H7 (cell line): ENCODE measurements at regions not wholly inside any gene's neighbourhood (a gene's known extent, or its start where the extent isn't known, plus 50 kb on each side); places are given as distances from the start of the nearest gene placed in this dataset.

Experiments
- DNase-seq: peaks from one replicate; pipeline ENCODE4 v3.0.0; 2012
- H3K27me3 ChIP-seq: 2 replicates; pipeline ENCODE4 v1.6.0; 2011; ENCODE audit warnings: mild to moderate bottlenecking, low read length; ENCODE audit not compliant: control insufficient read depth, insufficient read depth
- H3K36me3 ChIP-seq: replicated peaks from 2 replicates; pipeline ENCODE4 v1.5.1; 2011; ENCODE audit warnings: low read length; ENCODE audit not compliant: control insufficient read depth, insufficient read depth
- H3K4me3 ChIP-seq: 2 replicates; pipeline ENCODE4 v1.5.1; 2011; ENCODE audit warnings: low read depth, mild to moderate bottlenecking, control low read depth, low read length, moderate library complexity; ENCODE audit not compliant: insufficient read depth

DNA sequence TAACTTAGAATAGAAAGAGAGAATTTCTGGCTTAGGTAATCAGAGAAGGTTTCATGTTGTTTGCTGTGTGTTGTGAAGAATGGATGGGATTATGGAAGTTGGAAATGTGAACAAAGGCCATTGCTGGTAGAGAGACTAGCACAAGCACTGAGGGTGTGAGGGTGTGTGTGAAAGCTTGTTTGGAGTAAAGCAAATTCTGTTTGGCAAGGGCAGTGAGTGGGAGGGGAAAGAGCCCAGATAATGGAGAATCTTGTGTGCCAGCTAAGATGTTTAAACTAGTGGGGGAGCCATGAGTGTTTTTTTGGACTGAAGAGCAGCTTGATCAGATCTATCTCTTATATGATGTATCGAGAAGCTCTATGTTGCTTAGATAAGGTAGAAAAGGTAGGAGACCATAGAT lies 107.1 kb downstream of the DISP1 start:
- Histone ChIP-seq H3K36me3 (no peaks in the 10 kb centered on the region), H3K27me3 (no peaks in the 10 kb centered on the region)
- DNase-seq, result no peak

DNA sequence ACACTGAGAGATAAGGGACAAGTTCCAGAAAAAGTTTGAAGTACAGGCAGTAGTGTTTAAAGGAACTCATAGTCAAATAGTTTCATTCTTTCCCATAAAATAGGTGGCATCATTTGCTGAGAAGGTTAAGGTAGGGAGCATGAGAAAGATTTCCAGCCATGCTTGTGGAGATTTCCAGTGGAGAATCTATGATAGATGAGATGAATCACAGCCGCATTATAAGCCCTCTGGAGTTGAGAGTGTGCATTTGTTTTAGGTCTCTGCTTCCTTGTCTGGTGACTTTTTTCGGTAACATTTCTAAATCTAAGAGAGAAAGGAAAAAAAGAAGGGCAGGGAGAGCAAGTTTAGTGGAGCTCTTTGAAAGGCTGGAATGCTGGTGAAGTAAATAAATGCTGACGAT lies 108.7 kb downstream of the DISP1 start:
- no peak overlapping the region for H3K4me3 ChIP-seq
- H3K27me3 ChIP-seq, result no peaks in the 10 kb centered on the region
- H3K36me3 ChIP-seq, result no peaks in the 10 kb centered on the region
- DNase-seq, result no peak

More for the DNA sequence above, 107.1 kb downstream of the DISP1 start:
- H3K4me3 ChIP-seq, result no peak overlapping the region

DNA sequence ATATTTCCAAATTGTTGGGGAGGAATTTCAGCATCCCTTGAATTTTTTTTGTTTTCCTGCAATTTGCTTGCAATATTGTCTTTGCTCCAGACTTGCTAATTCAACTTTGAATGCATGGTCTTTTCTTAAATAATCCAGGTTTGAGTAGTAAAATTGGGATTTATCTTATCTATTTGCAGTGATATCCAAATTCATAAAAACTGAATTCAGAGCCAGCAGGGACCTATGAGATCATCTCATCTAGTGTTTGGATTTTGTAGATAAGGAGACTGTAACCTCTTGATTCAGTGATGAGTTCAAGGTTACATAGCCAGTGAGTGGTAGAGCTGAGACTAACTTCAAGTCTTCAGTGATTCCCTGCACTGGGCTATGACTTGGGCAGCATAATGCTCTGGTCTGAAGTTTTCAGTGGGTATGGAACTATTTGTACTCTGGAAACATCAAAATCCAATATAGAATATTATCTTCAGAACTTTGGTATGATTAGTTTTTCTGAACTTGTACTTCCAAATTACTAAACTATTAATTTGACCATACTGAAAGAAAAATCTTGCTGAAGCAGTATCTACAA lies 109.4 kb downstream of the DISP1 start:
- no peaks in the 10 kb centered on the region for H3K36me3 ChIP-seq
- no peak for DNase-seq
- no peak overlapping the region for H3K4me3 ChIP-seq
- H3K27me3 ChIP-seq, result no peaks in the 10 kb centered on the region

DNA sequence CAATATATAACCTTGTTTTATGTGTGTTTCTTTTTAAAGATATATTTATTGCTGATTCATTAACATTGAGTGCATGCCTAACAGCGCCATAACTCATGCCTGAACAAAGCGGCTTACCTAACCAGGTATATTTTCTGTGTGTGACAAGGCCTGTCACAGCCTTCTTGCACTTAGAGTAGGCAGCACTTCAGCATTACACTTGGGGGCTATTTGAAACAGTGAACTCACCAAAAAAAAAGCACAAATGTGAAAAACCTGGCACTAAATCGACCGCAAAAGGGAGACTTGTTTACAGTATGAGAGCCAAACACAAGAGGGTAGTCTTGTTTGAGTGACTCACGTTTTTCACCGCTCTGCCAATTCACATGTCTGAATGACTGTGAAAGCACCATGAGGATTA lies 111.7 kb downstream of the DISP1 start:
- H3K4me3 ChIP-seq, result no peak overlapping the region
- DNase-seq, result no peak
- H3K27me3 ChIP-seq, result no peaks in the 10 kb centered on the region
- H3K36me3 ChIP-seq, result no peaks in the 10 kb centered on the region

DNA sequence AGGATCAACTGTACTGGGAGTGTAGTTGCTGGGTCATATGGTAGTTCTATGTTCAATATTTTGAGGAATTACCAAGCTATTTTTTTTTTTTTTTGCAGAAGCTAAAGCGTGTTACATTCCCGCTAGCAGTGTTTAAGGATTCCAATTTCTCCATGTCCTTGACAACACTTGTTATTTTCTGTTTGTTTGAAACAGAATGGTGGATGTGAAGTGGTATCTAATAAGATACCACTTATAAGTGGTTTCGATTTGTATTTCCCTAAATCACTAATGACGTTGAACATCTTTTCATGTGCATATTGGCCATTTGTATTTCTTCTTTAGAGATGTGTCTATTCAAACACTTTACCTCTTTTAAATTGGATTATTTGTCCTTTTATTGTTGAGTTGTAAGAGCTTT lies 112.2 kb downstream of the DISP1 start:
- no peaks in the 10 kb centered on the region for H3K27me3 ChIP-seq
- no peak overlapping the region for H3K4me3 ChIP-seq
- DNase-seq, result no peak
- no peaks in the 10 kb centered on the region for H3K36me3 ChIP-seq

DNA sequence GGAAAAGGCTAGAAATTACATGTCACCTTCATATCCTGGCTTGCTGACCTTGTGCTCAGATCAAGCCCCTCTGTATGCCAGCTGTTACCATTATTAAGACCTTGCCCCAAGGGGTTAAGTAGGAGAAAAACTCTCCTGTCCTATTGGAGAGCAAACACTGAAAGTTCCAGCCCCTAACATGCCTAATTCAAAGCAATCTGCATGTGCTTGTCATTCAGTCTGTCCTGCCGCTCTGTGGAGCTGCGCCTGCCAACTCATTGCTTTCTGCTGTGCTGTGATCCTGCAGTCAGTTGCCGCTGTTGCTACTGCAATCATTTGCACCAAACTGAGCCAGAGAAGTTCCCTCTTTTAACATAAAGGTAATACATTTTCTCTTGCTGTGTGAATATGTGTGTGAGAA lies 113.4 kb downstream of the DISP1 start:
- no peaks in the 10 kb centered on the region for H3K36me3 ChIP-seq
- no peaks in the 10 kb centered on the region for H3K27me3 ChIP-seq
- peak; percentile 25 for DNase-seq
- no peak overlapping the region; the same call in 1 of the 2 replicates for H3K4me3 ChIP-seq

DNA sequence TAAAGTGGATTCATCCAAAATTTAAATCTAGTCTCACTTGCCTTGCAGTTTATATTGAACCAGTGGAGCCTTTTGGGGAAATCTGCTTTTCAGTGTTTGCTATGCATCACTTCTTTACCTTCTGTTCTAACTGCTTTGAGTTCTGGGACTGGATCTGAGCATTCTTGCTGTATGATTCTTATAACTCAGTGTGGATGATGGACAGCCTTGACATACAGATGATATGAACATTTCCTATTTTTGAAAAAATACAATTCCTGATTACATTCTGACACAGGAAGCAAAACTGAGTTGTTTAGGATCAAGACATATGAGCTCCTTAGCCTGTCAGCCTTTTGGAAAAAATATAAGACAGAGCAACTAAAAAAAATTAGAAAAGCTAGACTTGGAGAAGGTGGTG lies 115.2 kb downstream of the DISP1 start:
- H3K27me3 ChIP-seq, result no peaks in the 10 kb centered on the region
- H3K4me3 ChIP-seq, result no peak overlapping the region
- no peaks in the 10 kb centered on the region for H3K36me3 ChIP-seq
- no peak for DNase-seq

DNA sequence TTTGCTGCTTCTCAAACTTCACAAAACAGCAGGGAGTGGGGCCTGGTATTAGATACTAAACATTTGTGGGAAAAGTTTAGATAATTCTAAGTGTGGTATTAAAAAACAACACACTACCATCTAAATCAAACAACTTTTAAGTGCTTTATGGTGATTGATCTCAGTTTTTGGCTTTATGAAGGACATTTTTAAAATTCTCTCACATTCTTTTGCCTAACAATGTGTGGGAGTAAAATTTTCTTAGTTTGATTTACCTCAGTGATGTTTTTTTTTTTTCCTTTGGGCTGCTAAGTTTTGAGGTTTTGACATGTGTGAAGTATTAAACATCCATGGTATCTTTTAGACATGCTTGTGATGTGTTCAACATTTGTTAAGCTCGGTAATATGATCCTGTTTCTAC lies 116.2 kb downstream of the DISP1 start:
- H3K36me3 ChIP-seq, result no peaks in the 10 kb centered on the region
- H3K27me3 ChIP-seq, result no peaks in the 10 kb centered on the region
- no peak overlapping the region for H3K4me3 ChIP-seq
- no peak for DNase-seq

DNA sequence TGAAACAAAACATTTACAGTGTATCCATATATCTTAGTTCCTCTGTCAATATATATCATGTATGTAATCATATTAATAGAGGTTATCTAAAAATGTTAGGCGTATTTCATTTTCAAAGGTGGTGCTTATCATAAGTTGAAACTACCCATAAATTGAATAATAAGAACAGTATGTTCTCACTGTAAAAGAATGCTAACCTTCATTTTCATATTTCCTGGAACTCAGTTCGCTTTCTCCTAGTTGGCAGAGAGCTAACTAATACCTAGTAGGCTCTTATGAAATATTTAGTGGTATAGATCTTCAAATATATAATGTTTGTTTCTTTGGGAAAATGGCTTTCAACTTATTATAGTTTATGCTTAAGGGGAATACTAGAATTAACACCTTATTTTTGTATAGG lies 118.4 kb downstream of the DISP1 start:
- H3K36me3 ChIP-seq, result no peaks in the 10 kb centered on the region
- H3K4me3 ChIP-seq, result no peak overlapping the region
- no peaks in the 10 kb centered on the region for H3K27me3 ChIP-seq
- no peak for DNase-seq

DNA sequence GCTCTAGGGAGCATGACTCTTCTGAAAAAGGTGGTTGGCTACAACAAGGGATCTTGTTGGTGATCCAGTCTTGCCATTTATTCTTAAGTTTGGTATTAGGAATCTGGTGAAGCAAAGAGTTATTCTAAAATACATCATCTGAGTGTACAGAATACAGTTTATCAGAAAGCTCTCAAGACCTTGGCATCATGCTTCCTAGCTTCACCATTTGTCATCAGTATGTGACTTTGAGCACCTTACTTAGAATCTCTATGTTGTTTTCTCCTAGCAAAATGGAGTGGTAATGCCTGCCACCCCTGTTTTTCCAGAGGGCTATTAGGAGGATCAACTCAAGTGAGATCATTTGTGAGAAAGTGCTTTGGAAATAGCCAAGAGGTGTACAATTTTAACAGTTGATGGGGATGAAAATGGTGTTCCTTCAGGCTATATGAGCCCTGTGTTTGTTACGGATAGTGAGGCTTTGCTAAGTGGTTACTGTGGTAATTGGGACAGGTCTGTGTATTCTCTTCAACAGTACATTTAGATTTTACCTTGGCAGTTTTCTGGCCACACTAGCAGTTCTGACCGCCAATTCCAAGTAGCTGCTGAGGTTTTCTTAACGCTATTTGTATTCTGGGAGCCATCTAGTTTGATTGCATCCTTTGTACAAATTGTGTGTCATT lies 120.5 kb downstream of the DISP1 start:
- Histone ChIP-seq H3K4me3 (no peak overlapping the region), H3K27me3 (no peaks in the 10 kb centered on the region), H3K36me3 (no peaks in the 10 kb centered on the region)
- DNase-seq, result no peak

DNA sequence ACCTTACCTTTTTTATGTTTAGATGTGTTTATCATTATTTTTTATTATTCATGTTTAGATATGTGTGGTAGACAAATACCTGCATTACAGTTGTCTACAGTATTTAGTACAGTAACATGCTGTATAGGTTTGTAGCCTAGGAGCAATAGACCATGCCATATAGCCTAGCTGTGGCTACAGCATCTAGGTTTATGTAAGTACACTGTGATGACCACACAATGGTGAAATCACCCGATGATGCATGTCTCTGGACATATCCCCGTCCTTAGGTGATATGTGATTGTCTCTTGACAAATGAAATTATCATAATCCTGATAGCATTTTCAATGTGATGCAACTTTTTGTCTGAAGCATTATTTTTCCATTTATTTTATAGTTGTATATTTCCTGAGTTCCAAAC lies 121.2 kb downstream of the DISP1 start:
- no peak for DNase-seq
- no peaks in the 10 kb centered on the region for H3K36me3 ChIP-seq
- no peaks in the 10 kb centered on the region for H3K27me3 ChIP-seq
- no peak overlapping the region for H3K4me3 ChIP-seq

DNA sequence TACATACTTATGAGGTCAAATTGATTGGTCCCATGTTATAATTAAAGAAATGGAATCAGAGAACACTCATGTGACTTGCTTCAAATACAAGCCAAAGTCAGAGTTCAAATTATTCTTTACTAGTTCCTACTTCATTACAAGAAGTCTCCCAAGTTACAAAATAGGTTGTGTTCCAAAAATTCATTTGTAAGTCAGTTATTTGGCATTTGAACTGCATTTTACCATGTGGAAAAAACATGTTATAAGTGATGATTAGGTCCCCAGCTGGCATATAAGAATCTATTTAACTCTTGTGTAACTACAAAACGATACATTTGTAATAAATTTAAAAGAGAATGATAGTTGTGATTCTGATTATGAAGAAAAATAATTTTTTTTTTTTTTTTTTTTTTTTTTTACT lies 124.1 kb downstream of the DISP1 start:
- no peaks in the 10 kb centered on the region for H3K27me3 ChIP-seq
- no peak for DNase-seq
- H3K36me3 ChIP-seq, result no peaks in the 10 kb centered on the region
- no peak overlapping the region for H3K4me3 ChIP-seq

DNA sequence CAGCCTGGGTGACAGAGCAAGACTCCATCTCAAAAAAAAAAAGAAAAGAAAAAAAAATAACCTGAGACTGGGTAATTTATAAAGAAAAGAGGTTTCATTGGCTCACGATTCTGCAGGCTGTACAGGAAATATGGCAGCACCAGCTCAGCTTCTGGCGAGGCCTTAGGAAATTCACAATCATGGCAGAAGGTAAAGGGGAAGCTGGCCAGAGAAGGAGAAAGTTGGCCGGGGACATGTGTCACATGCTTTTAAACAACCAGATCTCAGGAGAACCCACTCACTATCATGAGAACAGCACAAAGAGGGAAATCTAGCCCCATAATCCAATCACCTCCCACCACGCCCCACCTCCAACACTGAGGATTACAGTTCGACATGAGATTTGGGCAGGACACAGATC lies 125.3 kb downstream of the DISP1 start:
- Histone ChIP-seq H3K36me3 (no peaks in the 10 kb centered on the region), H3K4me3 (no peak overlapping the region), H3K27me3 (no peaks in the 10 kb centered on the region)
- DNase-seq, result no peak

DNA sequence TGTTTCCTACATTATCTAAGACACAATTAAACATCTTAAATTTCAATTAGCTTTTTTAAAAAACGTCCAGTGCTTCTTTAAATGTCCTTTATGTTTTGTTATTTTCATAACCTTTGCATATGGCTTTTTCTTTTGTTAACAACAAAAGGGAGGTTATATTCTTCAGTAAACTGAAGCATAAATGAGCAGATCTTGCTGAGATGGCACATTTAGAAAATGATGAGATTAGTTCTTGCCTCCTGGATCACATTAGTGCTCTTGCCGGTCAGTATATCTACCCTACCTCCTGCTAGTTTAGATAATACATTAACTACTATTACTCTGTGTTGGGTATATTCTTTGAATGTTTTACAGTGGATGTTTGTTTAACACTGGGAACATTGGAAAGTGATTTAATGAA lies 126.1 kb downstream of the DISP1 start:
- no peak for DNase-seq
- no peaks in the 10 kb centered on the region for H3K36me3 ChIP-seq
- no peak overlapping the region for H3K4me3 ChIP-seq
- H3K27me3 ChIP-seq, result no peaks in the 10 kb centered on the region

DNA sequence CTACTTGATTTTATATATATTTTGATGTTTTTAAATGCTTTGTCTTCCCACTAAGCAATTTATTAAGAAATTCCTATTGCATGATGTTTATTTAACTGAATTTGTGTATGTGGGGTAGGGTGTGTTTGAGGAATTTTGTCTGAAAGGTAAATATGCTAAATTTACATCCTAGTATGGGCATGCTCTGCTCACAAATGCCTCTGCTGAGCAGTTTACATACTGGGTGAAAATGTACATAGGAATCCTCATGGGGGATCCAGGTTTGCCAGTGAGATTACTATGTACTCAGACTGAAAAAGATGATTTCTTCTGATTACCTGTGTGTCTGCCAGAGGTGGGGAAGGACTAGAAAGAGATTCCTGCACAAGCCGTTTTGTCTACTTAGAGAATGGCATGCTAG lies 126.6 kb downstream of the DISP1 start:
- no peak for DNase-seq
- no peaks in the 10 kb centered on the region for H3K36me3 ChIP-seq
- no peak overlapping the region for H3K4me3 ChIP-seq
- no peaks in the 10 kb centered on the region for H3K27me3 ChIP-seq

DNA sequence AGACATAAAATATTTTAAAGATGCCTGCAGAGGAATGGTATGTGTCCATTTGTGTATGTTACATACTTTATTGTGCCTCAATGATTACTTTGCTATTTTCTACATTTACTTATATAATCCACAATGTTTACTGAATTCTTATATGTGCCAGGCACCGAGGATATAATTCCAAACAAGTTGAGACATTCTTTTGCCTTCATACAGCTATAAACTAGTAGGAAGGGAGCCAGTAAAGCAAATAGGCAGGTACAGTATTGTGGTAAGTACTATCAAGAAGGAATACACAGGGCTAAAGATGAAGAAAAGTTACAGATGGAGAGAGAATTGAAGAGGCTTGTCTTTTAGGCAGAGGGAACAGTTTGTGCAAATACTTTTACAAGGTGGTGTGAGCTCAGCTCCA lies 131.6 kb downstream of the DISP1 start:
- H3K27me3 ChIP-seq, result no peaks in the 10 kb centered on the region
- no peaks in the 10 kb centered on the region for H3K36me3 ChIP-seq
- no peak for DNase-seq
- no peak overlapping the region for H3K4me3 ChIP-seq
